Activated CD8-positive, alpha-beta T cell treated with anti-CD3 and anti-CD28 coated beads, Interleukin-2, amount 10 ng/mL, durations not matched to agents 7 days and 5 days (primary cell): ENCODE measurements at regions not wholly inside any gene's neighbourhood (a gene's known extent, or its start where the extent isn't known, plus 50 kb on each side); places are given as distances from the start of the nearest gene placed in this dataset.

ENCODE experiments used
- ATAC-seq: fragments of 150-1000 bp; cut with Tn5 transposase; one replicate; pipeline ENCODE4 v1.10.0; 2021; ENCODE audit warnings: moderate library complexity
- CTCF ChIA-PET: fragments of 350-600 bp; sonication (Branson Sonifier 250); formaldehyde crosslinking; loops from one replicate; lab custom pipeline; 2021; ENCODE audit warnings: antibody characterized with exemption; lab: Charles Lee
- POLR2A ChIA-PET: fragments of 350-600 bp; sonication (Branson Sonifier 250); formaldehyde crosslinking; loops from one replicate; lab custom pipeline; 2021; ENCODE audit warnings: antibody characterized with exemption; lab: Charles Lee
- DNase-seq: peaks from one replicate; pipeline ENCODE4 v3.0.0-alpha.2; 2020
- H3K27ac Mint-ChIP-seq: one replicate; pipeline ENCODE4 v1.8.0; 2021; ENCODE audit warnings: mild to moderate bottlenecking, mixed read lengths
- H3K27me3 Mint-ChIP-seq: one replicate; pipeline ENCODE4 v1.8.0; 2021; ENCODE audit warnings: low read depth, mixed read lengths
- H3K36me3 Mint-ChIP-seq: one replicate; pipeline ENCODE4 v1.8.0; 2021; ENCODE audit warnings: low read depth, mixed read lengths
- H3K4me1 Mint-ChIP-seq: one replicate; pipeline ENCODE4 v1.8.0; 2021; ENCODE audit warnings: low read depth, mixed read lengths
- H3K4me3 Mint-ChIP-seq: one replicate; pipeline ENCODE4 v1.8.0; 2021; ENCODE audit warnings: mild to moderate bottlenecking, mixed read lengths
- H3K9me3 Mint-ChIP-seq: one replicate; pipeline ENCODE4 v1.8.0; 2022; ENCODE audit warnings: mixed read lengths; ENCODE audit not compliant: insufficient read depth

- H3K36me3 Mint-ChIP-seq = no peaks in the 10 kb centered on the region
Measured at GRCh38 chr4:56255820-56256219, 131.5 kb downstream of the AASDH start.

GRCh38 chr4:56253666-56254305, 133.5 kb downstream of the AASDH start:
- H3K4me1 Mint-ChIP-seq = no peaks in the 10 kb centered on the region
- CTCF ChIA-PET = no interaction called here
- H3K9me3 Mint-ChIP-seq = no peaks in the 10 kb centered on the region
- H3K36me3 Mint-ChIP-seq = no peaks in the 10 kb centered on the region
- H3K27ac Mint-ChIP-seq = no peak overlapping the region
- no peak for ATAC-seq
- POLR2A ChIA-PET = no interaction called here
- DNase-seq = no peak
- peaks cover 34% of the 10 kb centered on the region for H3K27me3 Mint-ChIP-seq
- H3K4me3 Mint-ChIP-seq = no peak overlapping the region

More at GRCh38 chr4:56255820-56256219, 131.5 kb downstream of the AASDH start:
- DNase-seq (no peak), ATAC-seq (no peak)
- H3K4me1 Mint-ChIP-seq = peaks cover 2% of the 10 kb centered on the region
- H3K27me3 Mint-ChIP-seq = peaks cover 43% of the 10 kb centered on the region
- CTCF ChIA-PET = no interaction called here
- H3K9me3 Mint-ChIP-seq = no peaks in the 10 kb centered on the region
- POLR2A ChIA-PET = no interaction called here
- no peak overlapping the region for H3K27ac Mint-ChIP-seq
- no peak overlapping the region for H3K4me3 Mint-ChIP-seq

GRCh38 chr4:56252561-56253152, 134.6 kb downstream of the AASDH start:
- DNase-seq = no peak
- H3K4me1 Mint-ChIP-seq = no peaks in the 10 kb centered on the region
- peaks cover 27% of the 10 kb centered on the region for H3K27me3 Mint-ChIP-seq
- ChIA-PET CTCF (no interaction called here), POLR2A (no interaction called here)
- H3K4me3 Mint-ChIP-seq = no peak overlapping the region
- H3K27ac Mint-ChIP-seq = no peak overlapping the region
- no peaks in the 10 kb centered on the region for H3K36me3 Mint-ChIP-seq
- ATAC-seq = no peak
- H3K9me3 Mint-ChIP-seq = no peaks in the 10 kb centered on the region

- ChIA-PET POLR2A (no interaction called here), CTCF (no interaction called here)
- Mint-ChIP-seq H3K27me3 (peaks cover 29% of the 10 kb centered on the region), H3K9me3 (no peaks in the 10 kb centered on the region), H3K4me3 (no peak overlapping the region), H3K36me3 (no peaks in the 10 kb centered on the region), H3K27ac (no peak overlapping the region), H3K4me1 (no peaks in the 10 kb centered on the region)
- DNase-seq (no peak), ATAC-seq (no peak)
Measured at GRCh38 chr4:56251556-56251955, 135.7 kb downstream of the AASDH start.

- H3K4me3 Mint-ChIP-seq = no peak overlapping the region
- POLR2A ChIA-PET = no interaction called here
- no peak overlapping the region for H3K27ac Mint-ChIP-seq
- CTCF ChIA-PET = no interaction called here
- DNase-seq = no peak
- no peaks in the 10 kb centered on the region for H3K4me1 Mint-ChIP-seq
- no peaks in the 10 kb centered on the region for H3K9me3 Mint-ChIP-seq
- no peak for ATAC-seq
- peaks cover 25% of the 10 kb centered on the region for H3K27me3 Mint-ChIP-seq
- no peaks in the 10 kb centered on the region for H3K36me3 Mint-ChIP-seq
Measured at GRCh38 chr4:56250776-56251175, 136.5 kb downstream of the AASDH start.

GRCh38 chr4:56247646-56248045, 139.6 kb downstream of the AASDH start:
- peaks cover 21% of the 10 kb centered on the region for H3K27me3 Mint-ChIP-seq
- no peaks in the 10 kb centered on the region for H3K36me3 Mint-ChIP-seq
- H3K9me3 Mint-ChIP-seq = no peaks in the 10 kb centered on the region
- no peak overlapping the region for H3K4me3 Mint-ChIP-seq
- no peak overlapping the region for H3K27ac Mint-ChIP-seq
- H3K4me1 Mint-ChIP-seq = no peaks in the 10 kb centered on the region
- DNase-seq = no peak
- ATAC-seq = no peak
- CTCF ChIA-PET = no interaction called here
- POLR2A ChIA-PET = no interaction called here

- ATAC-seq (no peak), DNase-seq (no peak)
- no peak overlapping the region for H3K27ac Mint-ChIP-seq
- H3K9me3 Mint-ChIP-seq = no peaks in the 10 kb centered on the region
- H3K4me1 Mint-ChIP-seq = no peaks in the 10 kb centered on the region
- no peak overlapping the region for H3K4me3 Mint-ChIP-seq
- ChIA-PET POLR2A (no interaction called here), CTCF (interaction anchor here (0.8 kb wide), 1 partner anchor 298 kb away, joined by 3 read pairs; the partner anchor contains the start of gene CEP135)
- peaks cover 15% of the 10 kb centered on the region for H3K27me3 Mint-ChIP-seq
- no peaks in the 10 kb centered on the region for H3K36me3 Mint-ChIP-seq
Measured at GRCh38 chr4:56246233-56246610, 141.1 kb downstream of the AASDH start.

- Mint-ChIP-seq H3K9me3 (no peaks in the 10 kb centered on the region), H3K36me3 (no peaks in the 10 kb centered on the region), H3K4me3 (no peak overlapping the region), H3K27ac (no peak overlapping the region), H3K27me3 (peaks cover 15% of the 10 kb centered on the region), H3K4me1 (no peaks in the 10 kb centered on the region)
- ATAC-seq (no peak), DNase-seq (no peak)
- ChIA-PET POLR2A (no interaction called here), CTCF (interaction anchor here (0.8 kb wide), 1 partner anchor 297 kb away, joined by 3 read pairs; the partner anchor contains the start of gene CEP135)
Measured at GRCh38 chr4:56245547-56246232, 141.6 kb downstream of the AASDH start.

- ChIA-PET POLR2A (no interaction called here), CTCF (no interaction called here)
- no peak for ATAC-seq
- no peaks in the 10 kb centered on the region for H3K36me3 Mint-ChIP-seq
- H3K4me3 Mint-ChIP-seq = no peak overlapping the region
- no peaks in the 10 kb centered on the region for H3K9me3 Mint-ChIP-seq
- no peaks in the 10 kb centered on the region for H3K4me1 Mint-ChIP-seq
- H3K27me3 Mint-ChIP-seq = peaks cover 12% of the 10 kb centered on the region
- no peak for DNase-seq
- no peak overlapping the region for H3K27ac Mint-ChIP-seq
Measured at GRCh38 chr4:56244681-56245080, 142.6 kb downstream of the AASDH start.

GRCh38 chr4:56243107-56243506, 144.2 kb downstream of the AASDH start:
- no peak overlapping the region for H3K4me3 Mint-ChIP-seq
- DNase-seq (no peak), ATAC-seq (no peak)
- peaks cover 11% of the 10 kb centered on the region for H3K27me3 Mint-ChIP-seq
- no peaks in the 10 kb centered on the region for H3K4me1 Mint-ChIP-seq
- ChIA-PET CTCF (no interaction called here), POLR2A (no interaction called here)
- no peaks in the 10 kb centered on the region for H3K9me3 Mint-ChIP-seq
- no peaks in the 10 kb centered on the region for H3K36me3 Mint-ChIP-seq
- H3K27ac Mint-ChIP-seq = no peak overlapping the region

GRCh38 chr4:56241500-56241899, 145.8 kb downstream of the AASDH start:
- no peaks in the 10 kb centered on the region for H3K4me1 Mint-ChIP-seq
- ATAC-seq = no peak
- H3K27ac Mint-ChIP-seq = no peak overlapping the region
- POLR2A ChIA-PET = no interaction called here
- CTCF ChIA-PET = no interaction called here
- H3K27me3 Mint-ChIP-seq = peaks cover 6% of the 10 kb centered on the region
- H3K36me3 Mint-ChIP-seq = no peaks in the 10 kb centered on the region
- no peak for DNase-seq
- H3K9me3 Mint-ChIP-seq = no peaks in the 10 kb centered on the region
- no peak overlapping the region for H3K4me3 Mint-ChIP-seq

- no peak for DNase-seq
- H3K4me3 Mint-ChIP-seq = no peak overlapping the region
- H3K27me3 Mint-ChIP-seq = peaks cover 5% of the 10 kb centered on the region
- ChIA-PET CTCF (no interaction called here), POLR2A (no interaction called here)
- H3K36me3 Mint-ChIP-seq = no peaks in the 10 kb centered on the region
- no peak overlapping the region for H3K27ac Mint-ChIP-seq
- no peaks in the 10 kb centered on the region for H3K4me1 Mint-ChIP-seq
- ATAC-seq = no peak
- H3K9me3 Mint-ChIP-seq = no peaks in the 10 kb centered on the region
Measured at GRCh38 chr4:56240554-56241174, 146.6 kb downstream of the AASDH start.
